ENCODE measurements at regions not wholly inside any gene's neighbourhood (a gene's known extent, or its start where the extent isn't known, plus 50 kb on each side); places are given as distances from the start of the nearest gene placed in this dataset.

GRCh38 chr5:158473016-158473635 lies 614.2 kb upstream of the CLINT1 start:
- DNase-seq (ENCODE audit: extremely low read depth, insufficient read length): no peak
- TF ChIP-seq CTCF (IDR thresholded peaks at IDR 0.05; ENCODE audit: insufficient read depth, low read length, poor library complexity, severe bottlenecking): no peak
- H3K27me3 ChIP-seq (replicated peaks; ENCODE audit: control insufficient read depth, insufficient read depth, low read length): peaks cover 2% of the 10 kb centered on the region
- H3K36me3 ChIP-seq (ENCODE audit: control insufficient read depth, insufficient read depth, low read length): no peaks in the 10 kb centered on the region
- H3K4me3 ChIP-seq (replicated peaks; ENCODE audit: low read depth, low read length): no peak overlapping the region

- TF ChIP-seq CTCF (IDR thresholded peaks at IDR 0.05; ENCODE audit: insufficient read depth, low read length, poor library complexity, severe bottlenecking): no peak
- no peak for DNase-seq (ENCODE audit: extremely low read depth, insufficient read length)
- Histone ChIP-seq H3K36me3 (ENCODE audit: control insufficient read depth, insufficient read depth, low read length) (no peaks in the 10 kb centered on the region), H3K4me3 (replicated peaks; ENCODE audit: low read depth, low read length) (no peak overlapping the region), H3K27me3 (replicated peaks; ENCODE audit: control insufficient read depth, insufficient read depth, low read length) (peaks cover 2% of the 10 kb centered on the region)
Measured at GRCh38 chr5:158471535-158471924, 612.6 kb upstream of the CLINT1 start.

GRCh38 chr5:158470764-158471534 lies 612.0 kb upstream of the CLINT1 start:
- no peak for DNase-seq (ENCODE audit: extremely low read depth, insufficient read length)
- TF ChIP-seq CTCF (IDR thresholded peaks at IDR 0.05; ENCODE audit: insufficient read depth, low read length, poor library complexity, severe bottlenecking): no peak
- no peak overlapping the region for H3K4me3 ChIP-seq (replicated peaks; ENCODE audit: low read depth, low read length)
- H3K36me3 ChIP-seq (ENCODE audit: control insufficient read depth, insufficient read depth, low read length): no peaks in the 10 kb centered on the region
- H3K27me3 ChIP-seq (replicated peaks; ENCODE audit: control insufficient read depth, insufficient read depth, low read length): peaks cover 2% of the 10 kb centered on the region

- no peak for DNase-seq (ENCODE audit: extremely low read depth, insufficient read length)
- H3K27me3 ChIP-seq (replicated peaks; ENCODE audit: control insufficient read depth, insufficient read depth, low read length): peaks cover 2% of the 10 kb centered on the region; the same call in 1 of the 2 replicates
- no peak for TF ChIP-seq CTCF (IDR thresholded peaks at IDR 0.05; ENCODE audit: insufficient read depth, low read length, poor library complexity, severe bottlenecking)
- H3K36me3 ChIP-seq (ENCODE audit: control insufficient read depth, insufficient read depth, low read length): no peaks in the 10 kb centered on the region
- H3K4me3 ChIP-seq (replicated peaks; ENCODE audit: low read depth, low read length): no peak overlapping the region
Measured at GRCh38 chr5:158468444-158468843, 609.5 kb upstream of the CLINT1 start.

- DNase-seq (ENCODE audit: extremely low read depth, insufficient read length): no peak
- no peak for TF ChIP-seq CTCF (IDR thresholded peaks at IDR 0.05; ENCODE audit: insufficient read depth, low read length, poor library complexity, severe bottlenecking)
- no peak overlapping the region for H3K4me3 ChIP-seq (replicated peaks; ENCODE audit: low read depth, low read length)
- peaks cover 2% of the 10 kb centered on the region; the same call in 1 of the 2 replicates for H3K27me3 ChIP-seq (replicated peaks; ENCODE audit: control insufficient read depth, insufficient read depth, low read length)
- no peaks in the 10 kb centered on the region for H3K36me3 ChIP-seq (ENCODE audit: control insufficient read depth, insufficient read depth, low read length)
Measured at GRCh38 chr5:158466191-158466590, 607.2 kb upstream of the CLINT1 start.

All from GM06990 (cell line).